Hematopoietic multipotent progenitor cell treated with erythropoietin and hydrocortisone succinate and interleukin-3 and kit ligand, for 8 days (in vitro differentiated cells): ENCODE measurements at regions not wholly inside any gene's neighbourhood (a gene's known extent, or its start where the extent isn't known, plus 50 kb on each side); places are given as distances from the start of the nearest gene placed in this dataset.
"Not testable (repeated sequence)": the region's sequence is repeated elsewhere in the genome, so short reads cannot be mapped to it uniquely, and the experiment has no call there.

Experiments
- DNase-seq: peaks from one replicate; pipeline ENCODE4 v3.0.0-alpha.2; 2015

DNA sequence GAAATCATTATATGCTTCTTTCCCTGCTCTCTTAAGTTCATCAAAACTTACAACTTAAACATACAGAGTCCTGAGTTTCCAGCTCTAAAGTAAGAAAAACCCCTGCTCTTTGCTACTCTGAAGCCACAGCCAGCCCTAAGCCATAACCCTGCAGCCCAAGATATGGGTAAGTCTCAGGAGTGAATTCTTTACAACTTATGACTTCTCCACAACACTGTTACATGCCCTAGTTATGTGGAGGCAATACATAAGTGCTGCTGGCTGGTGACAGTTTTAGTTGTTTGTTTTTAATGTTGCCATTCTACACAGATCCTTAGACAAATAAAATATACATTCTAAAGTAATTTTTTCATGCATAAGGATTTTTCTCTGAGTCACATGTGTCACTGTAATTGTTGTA is 100.2 kb downstream of the FBXO8 start:
- DNase-seq: no peak

DNA sequence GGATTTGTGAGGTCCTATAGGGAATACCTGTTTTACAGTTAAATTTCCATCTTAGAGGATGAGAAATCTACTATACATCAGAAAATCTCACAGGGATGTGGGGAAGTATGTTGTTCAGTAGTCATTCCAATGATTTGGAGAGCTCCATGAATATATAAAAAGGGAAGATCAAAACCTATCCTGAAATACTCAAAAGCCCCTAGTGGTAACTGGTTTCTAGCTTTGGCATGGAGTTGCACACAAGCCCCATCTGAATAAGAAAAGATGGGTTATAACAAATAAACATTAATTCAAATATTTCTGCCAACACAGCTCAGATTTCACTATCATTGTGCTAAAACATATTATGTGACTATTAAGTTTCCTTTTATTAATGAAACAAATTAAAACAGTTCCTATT is 101.6 kb downstream of the FBXO8 start:
- no peak for DNase-seq

DNA sequence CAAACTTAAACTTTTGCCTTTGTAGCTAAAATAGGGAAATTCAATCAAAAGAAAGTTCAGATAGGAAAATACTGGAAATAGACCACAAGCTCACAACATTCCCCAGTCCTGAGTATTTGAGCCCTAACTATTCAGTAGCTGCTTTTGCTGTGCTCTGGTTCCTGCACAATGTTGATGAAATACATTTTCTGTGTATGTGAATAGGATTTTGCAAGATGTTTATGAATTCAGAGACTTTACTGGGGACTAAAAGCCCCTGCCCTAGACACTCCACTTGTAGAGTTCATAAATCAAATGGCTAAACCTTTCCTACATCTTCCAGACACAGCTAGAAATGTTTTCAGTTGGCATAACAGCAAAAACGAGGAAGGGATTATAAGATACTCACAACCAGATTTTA is 105.9 kb downstream of the FBXO8 start:
- DNase-seq: no peak

DNA sequence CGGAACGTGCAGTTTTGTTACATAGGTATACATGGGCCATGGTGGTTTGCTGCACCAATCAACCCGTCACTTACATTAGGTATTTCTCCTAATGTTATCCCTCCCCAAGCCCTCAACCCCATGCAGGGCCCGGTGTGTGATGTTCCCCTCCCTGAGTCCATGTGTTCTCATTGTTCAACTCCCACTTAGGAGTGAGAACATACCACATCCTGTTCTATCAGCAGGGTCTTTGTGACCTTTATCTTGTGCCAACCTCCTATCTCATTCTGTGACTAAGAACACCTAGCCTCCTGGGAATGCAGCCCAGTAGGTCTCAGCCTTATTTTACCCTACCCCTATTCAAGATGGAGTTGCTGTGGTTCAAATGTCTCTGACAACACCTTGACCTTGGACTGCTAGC is 107.6 kb downstream of the FBXO8 start:
- DNase-seq: not testable (repeated sequence)

DNA sequence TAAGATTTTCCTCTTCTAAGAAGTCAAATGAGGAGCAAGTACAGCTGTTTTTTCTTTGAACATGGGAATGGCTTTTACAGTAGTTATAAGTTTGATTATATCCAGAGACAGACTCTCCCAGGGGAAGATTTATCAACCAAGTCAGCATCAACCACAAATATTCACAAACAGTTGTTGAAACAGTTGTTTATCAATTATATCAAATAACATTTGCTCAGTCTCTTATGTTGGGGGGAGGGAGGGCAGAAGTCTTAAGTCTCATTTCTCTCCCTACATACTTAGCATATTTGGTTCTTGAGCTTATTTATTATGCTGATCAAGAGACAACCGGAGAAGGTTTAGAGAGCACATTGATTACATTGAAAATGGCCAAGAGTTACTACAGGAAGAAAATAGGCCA is 110.1 kb downstream of the FBXO8 start:
- no peak for DNase-seq

DNA sequence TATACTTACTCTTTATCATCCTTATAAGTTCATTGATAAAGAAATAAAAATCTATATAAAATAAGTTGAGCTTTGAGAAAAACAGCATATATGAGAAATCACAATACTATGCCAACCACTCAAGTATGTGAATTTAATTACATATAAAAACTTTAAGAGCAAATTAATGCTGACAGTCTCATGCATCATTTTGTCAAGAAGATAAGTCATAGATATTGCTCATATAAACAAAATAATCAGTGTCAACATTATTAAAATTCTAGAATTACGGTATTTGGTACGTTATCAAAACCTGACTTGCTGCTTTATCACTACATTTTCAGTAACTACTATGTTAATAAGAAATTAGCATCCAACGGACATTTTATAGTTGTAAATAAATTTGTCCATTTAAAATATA is 111.2 kb downstream of the FBXO8 start:
- DNase-seq: no peak

DNA sequence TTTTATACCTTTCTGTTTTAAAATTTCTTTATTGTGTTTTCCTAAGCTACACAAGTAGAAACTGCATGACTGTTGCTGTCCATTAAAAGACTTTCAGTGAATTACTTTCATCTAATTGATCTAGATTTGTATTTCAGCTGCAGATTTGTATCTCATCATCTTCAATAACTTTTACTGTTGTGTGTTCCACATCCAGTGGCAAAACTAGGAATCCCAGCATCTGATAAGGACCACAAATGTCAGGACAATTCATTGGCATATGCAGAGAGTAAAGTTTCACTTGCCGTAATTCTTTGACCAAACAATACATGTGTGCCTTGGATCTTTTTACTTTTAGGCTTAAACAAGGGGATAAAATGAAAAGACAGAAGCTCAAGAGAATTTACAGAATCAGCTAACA is 112.6 kb downstream of the FBXO8 start:
- DNase-seq: no peak

DNA sequence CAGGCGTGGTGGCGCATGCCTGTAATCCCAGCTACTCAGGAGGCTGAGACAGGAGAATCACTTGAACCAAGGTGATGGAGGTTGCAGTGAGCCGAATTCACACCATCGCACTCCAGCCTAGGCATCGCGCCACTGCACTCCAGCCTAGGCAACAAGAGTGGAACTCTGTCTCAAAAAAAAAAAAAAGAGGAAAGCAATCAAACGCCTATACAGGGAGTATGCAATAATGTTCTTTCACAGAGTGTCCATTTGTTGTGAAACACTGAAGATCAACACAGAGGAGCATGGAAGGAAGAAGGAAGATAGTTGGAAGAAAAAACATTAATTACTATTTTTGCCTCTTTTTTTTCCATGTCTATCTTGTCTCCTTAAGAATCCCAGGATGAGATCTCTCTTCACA is 113.4 kb downstream of the FBXO8 start:
- DNase-seq: no peak

DNA sequence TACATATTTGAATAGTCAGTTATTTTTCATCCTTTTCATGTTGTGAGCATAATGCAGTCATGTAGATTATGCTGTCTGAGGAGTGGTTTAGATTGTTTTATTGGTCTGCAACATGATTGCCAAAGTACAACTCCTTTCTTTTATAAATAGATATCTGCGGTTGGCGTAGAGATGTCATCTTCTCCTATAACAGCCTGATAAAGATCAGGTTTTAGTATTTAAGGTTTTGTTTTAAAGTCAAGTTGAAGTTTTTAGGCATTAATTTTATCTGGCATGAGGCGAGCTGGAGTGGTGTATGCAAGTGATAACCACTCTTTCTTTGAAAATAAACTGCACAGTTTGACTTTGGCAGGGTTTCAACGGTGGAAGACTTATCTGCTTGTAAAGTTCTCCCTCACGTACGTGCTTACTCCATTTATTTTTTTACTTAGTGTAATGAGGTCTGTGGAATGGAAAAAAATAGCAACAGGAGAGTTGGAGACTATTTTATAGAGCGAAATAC is 126.3 kb downstream of the FBXO8 start:
- peak; percentile 96 for DNase-seq

DNA sequence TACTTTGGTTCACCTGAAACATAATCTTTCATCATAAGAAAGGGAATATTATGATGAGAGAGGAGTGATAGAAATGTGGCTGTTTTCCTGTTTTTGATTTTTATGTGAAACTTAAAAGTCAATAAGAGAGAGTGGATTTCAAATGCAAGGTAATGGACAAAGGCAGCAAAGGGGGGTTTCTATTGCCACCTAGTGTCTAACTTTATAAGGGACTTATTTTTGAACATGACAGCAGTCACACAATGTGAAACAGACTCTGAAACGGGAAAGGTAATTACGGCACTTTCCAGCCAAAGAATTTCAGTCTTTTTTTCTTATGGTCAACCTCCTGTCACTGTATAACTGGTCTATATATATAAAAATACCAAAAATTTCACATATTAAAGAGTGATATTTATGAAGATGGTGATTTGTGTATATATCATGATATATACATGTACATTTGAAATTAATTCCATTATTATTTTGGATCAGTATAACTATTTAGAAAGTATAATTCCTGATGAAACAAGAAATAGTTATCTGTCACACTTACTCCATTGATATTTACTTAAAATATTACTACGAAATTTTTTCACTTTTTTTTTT is 127.1 kb downstream of the FBXO8 start:
- peak; percentile 82 for DNase-seq

DNA sequence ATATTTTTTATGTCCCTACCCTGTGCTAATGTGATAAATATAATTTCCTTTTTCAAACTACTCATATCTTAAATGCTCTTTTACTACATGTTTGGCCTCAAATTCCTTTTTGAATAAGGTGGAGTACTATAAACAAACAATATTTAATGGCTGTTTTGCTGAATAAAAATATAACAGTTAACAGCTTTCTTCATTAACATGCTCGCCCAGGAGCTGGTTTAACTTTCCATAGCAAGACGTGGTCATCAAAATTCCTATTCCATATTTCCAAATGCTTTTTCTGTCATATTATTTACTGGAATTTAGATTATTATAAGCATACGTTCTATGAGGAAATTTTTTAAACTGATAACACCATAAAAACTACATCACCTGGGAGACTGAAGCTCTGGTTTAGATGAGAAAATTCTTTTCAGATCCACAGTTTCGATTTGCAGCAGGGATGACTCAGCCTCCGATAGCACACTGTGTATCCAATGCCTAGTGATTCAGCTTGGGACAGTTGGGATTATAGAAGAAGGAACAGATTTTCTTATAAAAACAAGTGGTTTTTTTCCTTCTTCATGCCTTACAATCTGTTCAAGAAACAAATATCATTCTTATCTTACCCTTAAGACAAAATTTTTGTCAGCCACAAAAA is 129.1 kb downstream of the FBXO8 start:
- no peak for DNase-seq

DNA sequence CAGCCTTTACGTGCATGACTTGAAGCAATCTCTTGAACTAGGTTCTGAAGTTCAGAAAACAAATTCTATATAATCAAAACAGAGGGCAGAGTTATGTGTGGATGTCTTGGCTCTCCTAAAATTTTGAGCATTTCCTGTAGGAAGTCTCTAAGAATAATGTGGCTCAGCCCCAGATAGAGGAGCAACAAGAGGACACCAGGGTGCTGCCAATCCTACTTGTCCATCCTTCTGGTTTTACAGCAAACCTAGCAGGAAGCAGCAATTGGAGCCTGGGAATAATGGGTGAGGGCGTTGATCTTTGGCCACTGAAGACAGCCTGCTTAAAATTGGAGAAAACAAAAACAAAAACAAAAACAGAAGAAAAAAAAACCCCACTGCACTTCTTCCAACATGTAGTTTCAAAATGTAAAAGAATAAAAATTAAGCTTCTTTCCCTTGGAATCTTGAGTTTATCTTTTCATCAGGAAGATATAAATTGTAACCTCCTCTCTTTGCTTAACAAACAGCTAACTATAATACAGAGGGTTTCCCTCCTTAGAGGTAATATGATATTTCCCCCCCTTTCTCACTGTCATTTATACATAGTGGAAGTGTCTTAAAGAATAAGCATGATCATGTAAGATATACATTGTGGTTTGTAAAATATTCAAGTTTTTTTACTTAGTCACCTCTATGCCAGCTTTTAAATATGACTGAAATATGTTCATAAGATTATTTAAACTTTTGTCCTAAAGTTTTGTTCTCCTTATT is 130.6 kb downstream of the FBXO8 start:
- no peak for DNase-seq

DNA sequence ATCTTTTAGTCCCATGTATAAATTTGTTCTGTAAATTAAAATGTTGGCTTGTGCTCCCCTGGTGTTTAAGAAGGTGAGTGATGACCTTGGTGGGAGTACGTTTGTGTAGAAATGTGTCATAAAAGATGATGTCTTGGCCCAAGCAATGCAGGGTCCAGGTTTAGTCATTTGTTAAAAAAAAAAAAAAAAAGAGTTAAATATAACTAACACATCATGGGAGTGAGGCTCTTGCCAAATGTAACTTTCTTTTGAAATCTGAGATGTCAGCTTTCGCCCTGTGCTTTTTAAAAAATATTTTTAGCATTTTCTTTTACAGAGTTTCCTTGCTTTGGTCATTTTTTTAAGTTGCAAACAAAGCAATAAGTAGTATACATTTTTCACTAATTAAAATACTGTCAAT is 135.6 kb downstream of the FBXO8 start:
- no peak for DNase-seq

DNA sequence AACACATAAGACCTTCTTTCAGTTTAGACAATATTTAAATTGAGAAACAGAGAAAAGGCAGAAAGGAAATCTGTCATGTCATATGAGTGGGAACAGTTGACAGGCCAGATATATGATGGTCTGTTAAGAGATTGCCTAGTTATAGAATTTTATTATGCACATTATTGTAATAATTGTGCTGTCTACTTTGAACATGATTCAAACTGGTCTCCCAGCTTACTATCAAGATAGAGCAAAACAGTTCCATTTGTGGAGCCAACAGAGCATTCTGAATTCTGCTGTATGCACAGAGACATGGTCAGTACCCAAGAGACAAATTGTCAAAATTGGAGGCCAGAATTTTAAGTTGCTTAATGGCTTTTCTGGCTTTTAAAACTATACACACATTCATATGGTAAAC is 139.4 kb downstream of the FBXO8 start:
- no peak for DNase-seq

DNA sequence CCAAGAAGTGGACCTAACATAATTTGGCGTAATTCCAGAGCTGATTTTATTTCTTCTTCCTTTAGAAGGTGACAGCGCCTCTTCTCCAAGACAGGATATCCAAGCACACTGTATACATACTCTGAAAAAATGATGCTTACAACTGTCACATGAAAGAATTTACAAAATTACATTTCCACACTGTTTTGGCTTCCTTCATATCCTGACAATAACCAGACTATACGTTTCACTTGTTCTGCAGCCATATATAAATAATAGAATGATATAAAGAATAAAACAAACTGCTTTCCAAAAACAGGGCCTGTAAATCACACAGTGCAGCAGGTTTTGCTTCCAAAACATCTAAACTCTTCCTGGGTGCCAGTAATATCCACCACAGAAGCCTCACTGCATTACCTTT is 141.6 kb downstream of the FBXO8 start:
- DNase-seq: no peak

DNA sequence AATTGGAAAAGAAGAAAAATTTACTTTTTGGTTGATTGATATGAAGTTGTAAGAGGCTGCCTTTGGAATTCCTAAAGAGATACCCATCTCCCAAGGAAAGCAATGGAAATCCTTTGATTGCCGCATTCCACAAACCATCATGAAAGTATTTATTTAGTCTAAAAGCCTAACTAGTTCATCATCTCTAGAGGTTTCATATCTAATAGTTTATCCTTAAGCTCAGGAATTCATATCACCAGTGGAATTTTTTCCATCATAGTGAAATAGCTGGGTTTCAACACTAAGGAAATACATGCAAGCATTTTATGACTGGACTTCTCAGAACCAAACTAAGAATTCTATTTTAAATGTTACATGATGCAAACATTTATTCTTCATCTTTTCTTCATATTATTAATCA is 144.9 kb downstream of the FBXO8 start:
- no peak for DNase-seq

DNA sequence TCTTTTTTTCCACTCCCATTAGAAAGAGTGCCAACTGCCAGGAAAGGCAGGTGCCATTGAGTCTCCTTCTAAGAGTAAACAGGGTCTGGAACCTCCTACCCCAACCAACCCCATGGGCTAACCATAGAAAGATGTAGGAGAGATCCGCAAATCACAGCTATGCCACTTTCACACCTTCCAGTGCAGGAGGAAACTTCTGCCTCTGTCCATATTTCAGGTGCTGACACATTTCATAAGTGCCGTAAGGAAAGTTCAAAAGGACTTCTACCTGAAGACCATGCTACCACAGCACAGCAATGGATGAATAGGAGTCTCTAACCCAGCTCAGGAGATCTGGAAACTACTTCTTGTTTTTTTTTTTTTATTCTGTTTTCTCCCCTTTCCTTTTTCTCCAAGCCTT is 145.8 kb downstream of the FBXO8 start:
- DNase-seq: no peak

DNA sequence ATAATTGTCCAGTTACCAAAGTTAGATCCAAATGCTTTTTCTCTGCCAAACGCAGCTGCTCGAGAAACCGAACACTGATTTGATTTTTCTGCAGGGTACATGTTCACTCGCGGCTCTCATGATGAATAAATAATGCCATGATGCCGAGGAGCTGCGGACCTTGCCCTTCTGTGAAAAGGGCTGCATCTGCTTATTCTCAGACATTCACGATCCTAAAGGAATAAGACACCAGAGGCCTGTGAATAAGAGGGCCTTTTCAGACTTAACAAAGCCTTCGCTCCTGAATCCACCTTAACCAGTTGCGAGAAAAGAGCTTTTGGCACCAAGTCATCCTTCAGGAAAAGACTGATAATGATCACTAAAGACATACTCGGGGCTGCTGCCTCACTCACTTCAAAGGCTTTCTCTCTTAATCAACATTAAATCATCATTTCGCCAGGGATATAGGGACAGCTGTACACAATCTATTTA is 147.5 kb downstream of the FBXO8 start:
- no peak for DNase-seq

DNA sequence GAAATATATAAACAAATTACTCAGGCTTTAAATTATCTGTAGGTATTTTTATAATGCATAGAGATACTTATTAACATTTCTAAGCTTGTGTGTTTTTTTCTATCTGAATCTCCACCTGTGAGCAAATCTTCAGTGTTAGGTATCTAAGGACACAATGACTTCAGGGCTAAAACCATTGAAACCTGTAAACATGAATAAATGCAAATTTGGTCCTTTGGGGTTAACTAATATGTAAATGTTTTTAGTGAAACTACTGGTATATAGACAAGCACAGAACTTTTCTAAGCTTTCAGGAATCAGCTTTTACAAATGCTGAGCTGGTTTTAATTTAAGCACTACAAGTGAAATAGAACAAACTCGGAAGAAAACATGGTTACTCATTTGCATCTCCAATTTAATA is 147.9 kb downstream of the FBXO8 start:
- DNase-seq: no peak

DNA sequence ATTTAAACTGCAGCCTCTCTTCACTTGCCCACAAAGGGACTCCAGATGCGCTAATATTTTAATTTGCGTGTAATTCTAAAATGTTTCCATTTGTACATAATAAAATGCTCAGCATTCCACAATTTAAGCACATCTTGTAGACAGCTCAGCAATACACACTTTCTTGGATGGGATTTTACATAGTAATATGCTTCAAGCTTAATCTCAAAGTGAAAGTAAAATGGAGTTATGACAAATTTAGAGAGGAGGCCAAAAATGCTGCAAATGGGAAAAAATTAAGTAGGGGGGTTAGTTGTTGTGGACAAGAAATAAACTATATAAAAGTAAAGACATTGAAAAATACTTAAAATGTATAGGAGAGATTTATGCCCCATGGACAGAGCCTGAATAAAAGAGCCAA is 149.1 kb downstream of the FBXO8 start:
- DNase-seq: no peak

DNA sequence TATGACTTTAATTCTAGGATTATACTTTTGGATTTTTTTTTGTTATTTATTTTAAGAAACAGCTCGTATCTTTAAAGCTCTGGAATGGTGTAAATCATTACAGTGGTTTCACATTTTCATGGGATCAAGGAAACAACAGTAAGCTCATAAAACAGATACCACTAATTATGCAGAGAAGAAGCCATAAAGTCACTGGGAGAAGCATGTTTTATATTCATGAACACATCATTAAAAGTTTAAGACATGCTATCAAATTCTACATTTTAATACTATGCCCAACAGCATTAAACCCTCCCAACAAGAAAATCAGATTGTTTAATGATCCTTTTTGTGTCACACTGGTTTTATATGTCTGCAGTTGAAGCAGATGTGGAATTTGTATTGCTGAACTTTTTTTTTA is 149.9 kb downstream of the FBXO8 start:
- no peak for DNase-seq

DNA sequence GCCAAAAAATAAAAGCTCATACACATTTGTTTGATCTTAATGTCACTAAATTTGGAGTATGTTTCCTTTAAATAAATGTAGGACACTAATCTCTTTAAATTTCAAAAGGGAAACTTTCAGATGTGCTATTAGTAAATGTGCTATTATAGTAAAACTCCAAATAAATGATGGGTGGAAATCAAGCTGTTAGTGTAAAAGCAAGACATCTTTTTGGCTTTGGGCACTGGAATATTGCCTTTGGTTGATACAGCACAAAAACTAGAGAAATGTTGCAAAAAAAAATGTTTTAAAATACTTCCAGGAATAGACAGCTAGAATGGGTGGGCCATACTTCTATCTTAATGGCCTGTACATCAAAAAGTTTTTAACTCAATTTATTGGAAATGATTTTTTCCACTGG is 151.6 kb downstream of the FBXO8 start:
- DNase-seq: no peak

DNA sequence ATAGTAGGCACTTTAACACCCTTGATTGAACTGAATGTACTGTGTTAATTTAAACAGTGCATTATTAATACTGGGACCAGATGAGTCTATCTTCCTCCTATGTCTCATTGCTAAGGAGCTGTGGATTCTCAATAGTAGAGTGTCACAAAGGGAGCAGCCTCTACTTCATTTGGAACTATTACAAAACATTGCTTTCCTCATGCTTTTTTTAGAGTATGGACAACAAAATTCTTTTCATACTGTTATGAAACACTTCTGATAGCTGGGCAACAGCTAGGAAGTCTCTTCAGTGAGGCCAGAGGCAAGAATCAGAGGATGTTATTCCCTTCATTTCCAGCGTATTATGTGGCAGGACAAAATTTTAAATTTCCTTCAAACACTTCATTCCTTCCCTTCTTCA is 160.8 kb downstream of the FBXO8 start:
- no peak for DNase-seq
